ENCODE measurements at regions not wholly inside any gene's neighbourhood (a gene's known extent, or its start where the extent isn't known, plus 50 kb on each side); places are given as distances from the start of the nearest gene placed in this dataset.

- WGBS (ENCODE audit: insufficient coverage), result 68% methylated on average over 4 of the region's 5 CpGs
- Mint-ChIP-seq H3K4me3 (no peak overlapping the region), H3K4me1 (no peaks in the 10 kb centered on the region), H3K36me3 (no peaks in the 10 kb centered on the region), H3K9me3 (no peaks in the 10 kb centered on the region), H3K27me3 (ENCODE audit: low read depth in 2 of 2) (no peaks in the 10 kb centered on the region), H3K27ac (no peak overlapping the region)
- no peak overlapping the region for H3K27ac ChIP-seq (ENCODE audit: low read length)
- no peaks in the 10 kb centered on the region for H3K36me3 ChIP-seq (ENCODE audit: control insufficient read depth, insufficient read depth, low read length)
- H3K4me3 ChIP-seq (ENCODE audit: low read length), result no peak overlapping the region
- ATAC-seq, result no peak
- no peak for DNase-seq
- no peaks in the 10 kb centered on the region for H3K27me3 ChIP-seq (ENCODE audit: control insufficient read depth, insufficient read depth, low read length)
- intact Hi-C loops (cut with micrococcal nuclease), result loop anchor here (10.0 kb wide), 1 partner anchor 65 kb away; no protein-coding TSS in a partner anchor
- TF ChIP-seq CTCF (IDR thresholded peaks at IDR 0.05), result no peak
- no peaks in the 10 kb centered on the region for H3K4me1 ChIP-seq (ENCODE audit: control insufficient read depth, insufficient read depth, low read length)
- no peaks in the 10 kb centered on the region for H3K9me3 ChIP-seq (ENCODE audit: control insufficient read depth, insufficient read depth, low read length)
Observed at GRCh38 chr7:156400046-156400445, 240.5 kb upstream of the RNF32 start.

- Histone ChIP-seq H3K4me3 (ENCODE audit: low read length) (no peak overlapping the region), H3K36me3 (ENCODE audit: control insufficient read depth, insufficient read depth, low read length) (no peaks in the 10 kb centered on the region), H3K27ac (ENCODE audit: low read length) (no peak overlapping the region), H3K4me1 (ENCODE audit: control insufficient read depth, insufficient read depth, low read length) (no peaks in the 10 kb centered on the region), H3K27me3 (ENCODE audit: control insufficient read depth, insufficient read depth, low read length) (no peaks in the 10 kb centered on the region), H3K9me3 (ENCODE audit: control insufficient read depth, insufficient read depth, low read length) (no peaks in the 10 kb centered on the region)
- Mint-ChIP-seq H3K27me3 (ENCODE audit: low read depth in 2 of 2) (no peaks in the 10 kb centered on the region), H3K4me3 (no peak overlapping the region), H3K4me1 (no peaks in the 10 kb centered on the region), H3K27ac (no peak overlapping the region), H3K9me3 (no peaks in the 10 kb centered on the region), H3K36me3 (no peaks in the 10 kb centered on the region)
- intact Hi-C loops (cut with micrococcal nuclease), result no loop called here
- DNase-seq (no peak), ATAC-seq (no peak)
- no peak for TF ChIP-seq CTCF (IDR thresholded peaks at IDR 0.05)
- 88% methylated on average over 18 of the region's 19 CpGs for WGBS (ENCODE audit: insufficient coverage)
Observed at GRCh38 chr7:156397249-156397648, 243.3 kb upstream of the RNF32 start.

GRCh38 chr7:156389116-156389692 is 251.4 kb upstream of the RNF32 start:
- Mint-ChIP-seq H3K4me3 (no peak overlapping the region), H3K36me3 (no peaks in the 10 kb centered on the region), H3K27ac (no peak overlapping the region), H3K9me3 (peaks cover 6 to 8% of the 10 kb centered on the region in 2 donors), H3K27me3 (ENCODE audit: low read depth in 2 of 2) (peaks cover 0 to 2% of the 10 kb centered on the region in 2 donors), H3K4me1 (no peaks in the 10 kb centered on the region)
- TF ChIP-seq CTCF (IDR thresholded peaks at IDR 0.05), result no peak
- Histone ChIP-seq H3K4me1 (ENCODE audit: control insufficient read depth, insufficient read depth, low read length) (no peaks in the 10 kb centered on the region), H3K9me3 (ENCODE audit: control insufficient read depth, insufficient read depth, low read length) (no peaks in the 10 kb centered on the region), H3K4me3 (ENCODE audit: low read length) (no peak overlapping the region), H3K36me3 (ENCODE audit: control insufficient read depth, insufficient read depth, low read length) (no peaks in the 10 kb centered on the region), H3K27ac (ENCODE audit: low read length) (no peak overlapping the region), H3K27me3 (ENCODE audit: control insufficient read depth, insufficient read depth, low read length) (no peaks in the 10 kb centered on the region)
- 91% methylated on average over 24 of the region's 24 CpGs for WGBS (ENCODE audit: insufficient coverage)
- intact Hi-C loops (cut with micrococcal nuclease), result no loop called here
- DNase-seq, result no peak
- ATAC-seq, result no peak

GRCh38 chr7:156386097-156386496 is 254.5 kb upstream of the RNF32 start:
- WGBS (ENCODE audit: insufficient coverage), result 14% methylated on average over 6 of the region's 6 CpGs
- no peak for ATAC-seq
- no peaks in the 10 kb centered on the region for H3K36me3 Mint-ChIP-seq
- Histone ChIP-seq H3K9me3 (ENCODE audit: control insufficient read depth, insufficient read depth, low read length) (no peaks in the 10 kb centered on the region), H3K27me3 (ENCODE audit: control insufficient read depth, insufficient read depth, low read length) (no peaks in the 10 kb centered on the region), H3K36me3 (ENCODE audit: control insufficient read depth, insufficient read depth, low read length) (no peaks in the 10 kb centered on the region), H3K27ac (ENCODE audit: low read length) (no peak overlapping the region), H3K4me1 (ENCODE audit: control insufficient read depth, insufficient read depth, low read length) (no peaks in the 10 kb centered on the region), H3K4me3 (ENCODE audit: low read length) (no peak overlapping the region)
- H3K4me3 Mint-ChIP-seq, result no peak overlapping the region
- no peak for DNase-seq
- H3K4me1 Mint-ChIP-seq, result no peaks in the 10 kb centered on the region
- no peaks in the 10 kb centered on the region for H3K27me3 Mint-ChIP-seq (ENCODE audit: low read depth in 2 of 2)
- H3K9me3 Mint-ChIP-seq, result peaks cover 0 to 3% of the 10 kb centered on the region in 2 donors
- intact Hi-C loops (cut with micrococcal nuclease), result no loop called here
- TF ChIP-seq CTCF (IDR thresholded peaks at IDR 0.05), result no peak
- no peak overlapping the region for H3K27ac Mint-ChIP-seq

Measured in natural killer cell (primary cell).